Heart left ventricle (tissue), 13 donors: ENCODE measurements at regions not wholly inside any gene's neighbourhood (a gene's known extent, or its start where the extent isn't known, plus 50 kb on each side); places are given as distances from the start of the nearest gene placed in this dataset.

Experiments used
- POLR2A ChIP-seq, 2 donors: fragments of 450-650 bp; IDR thresholded peaks; one replicate each; pipeline ENCODE4 v1.6.1; 2017; ENCODE audit warnings: antibody characterized with exemption in 2 of 2, mild to moderate bottlenecking in 2 of 2, moderate library complexity in 2 of 2
- TF ChIP-seq, protein P1 (sequence below), 12 donors: fragments of 200-600 bp; sonication (generic) in 4 of 12; IDR thresholded peaks; one replicate each; pipeline versions ENCODE4 v1.5.0 to v1.8.0; 2018 to 2022; ENCODE audit warnings: antibody characterized with exemption in 12 of 12, mild to moderate bottlenecking in 5 of 12
- donor health status: ischemic (EF 13 %, LVEDD 7.1; RV severe dilation, severe dysfunction).
- donor health status: DM: no; HTN: yes; CAD: no.
- donor health status: DM: no; HTN: no; CAD: no.
- donor health status: ischemic (EF 25% LVEDD 6.9; RV normal size, moderate dysfunction).
- donor health status: ischemic (EF 25% LVEDD 5.7; RV mildly dilated, moderate dysfunction).
- donor health status: ischemic (EF 35%, LVEDD 5.7; RV mildly dilated, moderate dysfunction).
- donor health status: nonischemic (EF 11% LVEDD 7.7; RV severe dilation, severe dysfunction).
- donor health status: DM: yes; HTN: yes; CAD: no.
- donor health status: PGD.
- donor health status: ischemic (EF 29% LVEDD 5.4; RV normal size, mild dysfunction).
- donor health status: nonischemic (EF 23%, LVEDD 6.1; RV moderate dilation, normal function).

DNA sequence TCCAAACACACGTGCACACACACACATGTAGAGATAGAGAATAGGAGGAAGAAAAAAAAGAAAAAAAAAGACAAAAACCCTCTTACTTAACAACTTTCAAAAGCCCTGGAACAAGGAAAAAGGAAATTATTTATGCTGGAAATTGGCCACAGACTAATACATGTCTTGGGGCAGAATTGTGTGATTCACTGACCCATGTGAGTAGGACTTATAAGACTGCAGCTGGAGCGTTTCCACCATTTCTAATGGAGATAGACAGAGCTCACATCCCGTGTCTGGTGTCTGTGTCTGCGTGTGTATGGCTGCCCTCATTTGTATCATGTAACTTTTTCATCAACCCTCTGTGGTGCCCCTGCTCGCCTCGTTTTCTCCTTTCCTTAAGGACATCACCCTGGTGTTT is 99.8 kb upstream of the PDE10A start:
- TF ChIP-seq, protein P1, sequence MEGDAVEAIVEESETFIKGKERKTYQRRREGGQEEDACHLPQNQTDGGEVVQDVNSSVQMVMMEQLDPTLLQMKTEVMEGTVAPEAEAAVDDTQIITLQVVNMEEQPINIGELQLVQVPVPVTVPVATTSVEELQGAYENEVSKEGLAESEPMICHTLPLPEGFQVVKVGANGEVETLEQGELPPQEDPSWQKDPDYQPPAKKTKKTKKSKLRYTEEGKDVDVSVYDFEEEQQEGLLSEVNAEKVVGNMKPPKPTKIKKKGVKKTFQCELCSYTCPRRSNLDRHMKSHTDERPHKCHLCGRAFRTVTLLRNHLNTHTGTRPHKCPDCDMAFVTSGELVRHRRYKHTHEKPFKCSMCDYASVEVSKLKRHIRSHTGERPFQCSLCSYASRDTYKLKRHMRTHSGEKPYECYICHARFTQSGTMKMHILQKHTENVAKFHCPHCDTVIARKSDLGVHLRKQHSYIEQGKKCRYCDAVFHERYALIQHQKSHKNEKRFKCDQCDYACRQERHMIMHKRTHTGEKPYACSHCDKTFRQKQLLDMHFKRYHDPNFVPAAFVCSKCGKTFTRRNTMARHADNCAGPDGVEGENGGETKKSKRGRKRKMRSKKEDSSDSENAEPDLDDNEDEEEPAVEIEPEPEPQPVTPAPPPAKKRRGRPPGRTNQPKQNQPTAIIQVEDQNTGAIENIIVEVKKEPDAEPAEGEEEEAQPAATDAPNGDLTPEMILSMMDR (IDR thresholded peaks at IDR 0.05) = no peak
- no peak for TF ChIP-seq POLR2A (IDR thresholded peaks at IDR 0.05)
